GM12892 (cell line): ENCODE measurements at regions not wholly inside any gene's neighbourhood (a gene's known extent, or its start where the extent isn't known, plus 50 kb on each side); places are given as distances from the start of the nearest gene placed in this dataset.

Source experiments
- DNase-seq: peaks from one replicate; pipeline ENCODE4 v3.0.0; 2011; ENCODE audit not compliant: insufficient read length
- FAIRE-seq: peaks from 2 replicates; lab custom pipeline; 2011; peaks lifted over from hg19 to GRCh38; lab: Jason Lieb, UNC
- POLR2A ChIP-seq: IDR thresholded peaks from 2 replicates; pipeline ENCODE4 v1.6.1; 2011; ENCODE audit warnings: low read depth, low read length, control low read depth
- POLR2AphosphoS5 ChIP-seq: IDR thresholded peaks from 2 replicates; pipeline ENCODE4 v1.6.1; 2011; ENCODE audit warnings: low read depth, low read length, control low read depth
- TAF1 ChIP-seq: IDR thresholded peaks from 2 replicates; pipeline ENCODE4 v1.6.1; 2011; ENCODE audit warnings: low read depth, mild to moderate bottlenecking, control low read depth, low read length, borderline replicate concordance

DNA sequence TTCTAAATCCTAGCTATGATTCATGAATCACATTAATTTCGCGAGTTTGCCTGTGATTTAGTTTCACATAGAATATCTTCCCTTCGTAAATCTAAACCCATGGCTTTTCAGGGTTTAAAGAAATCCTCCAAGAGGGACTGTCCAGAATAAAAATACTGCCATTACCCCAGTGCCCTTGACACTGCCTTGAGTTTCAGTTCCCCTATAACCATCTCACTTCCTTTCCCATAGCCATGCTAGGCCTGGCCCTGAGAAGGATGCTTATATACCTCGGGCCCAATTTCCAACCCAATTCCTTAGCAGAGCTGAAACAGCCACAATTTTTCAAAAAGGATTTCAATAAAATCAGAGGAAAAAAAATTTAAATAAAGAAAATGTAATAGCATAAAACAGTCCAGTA lies 697.3 kb downstream of the FRK start:
- FAIRE-seq (no peak), DNase-seq (no peak)
- TF ChIP-seq POLR2AphosphoS5 (no peak), POLR2A (no peak), TAF1 (no peak)

DNA sequence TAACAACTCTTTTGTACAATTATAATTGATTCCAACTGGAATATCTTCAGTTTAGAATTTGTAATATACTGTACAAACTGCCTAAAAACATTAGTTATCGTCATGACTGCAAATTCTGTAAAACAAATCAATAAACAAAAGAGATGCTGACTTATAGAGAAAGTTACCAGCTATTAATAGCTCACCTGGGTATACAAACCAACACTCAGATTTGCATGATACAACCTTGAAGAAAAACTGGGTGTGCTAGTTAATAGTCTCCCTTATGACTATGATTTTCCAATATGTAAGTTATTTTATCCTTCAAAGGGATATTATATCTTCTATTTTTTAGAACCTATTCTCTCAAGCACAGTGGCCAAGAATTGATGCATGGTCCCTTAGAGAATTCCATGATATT lies 698.5 kb downstream of the FRK start:
- DNase-seq = no peak
- FAIRE-seq = no peak
- TF ChIP-seq POLR2A = no peak
- no peak for TF ChIP-seq TAF1
- TF ChIP-seq POLR2AphosphoS5 = no peak

DNA sequence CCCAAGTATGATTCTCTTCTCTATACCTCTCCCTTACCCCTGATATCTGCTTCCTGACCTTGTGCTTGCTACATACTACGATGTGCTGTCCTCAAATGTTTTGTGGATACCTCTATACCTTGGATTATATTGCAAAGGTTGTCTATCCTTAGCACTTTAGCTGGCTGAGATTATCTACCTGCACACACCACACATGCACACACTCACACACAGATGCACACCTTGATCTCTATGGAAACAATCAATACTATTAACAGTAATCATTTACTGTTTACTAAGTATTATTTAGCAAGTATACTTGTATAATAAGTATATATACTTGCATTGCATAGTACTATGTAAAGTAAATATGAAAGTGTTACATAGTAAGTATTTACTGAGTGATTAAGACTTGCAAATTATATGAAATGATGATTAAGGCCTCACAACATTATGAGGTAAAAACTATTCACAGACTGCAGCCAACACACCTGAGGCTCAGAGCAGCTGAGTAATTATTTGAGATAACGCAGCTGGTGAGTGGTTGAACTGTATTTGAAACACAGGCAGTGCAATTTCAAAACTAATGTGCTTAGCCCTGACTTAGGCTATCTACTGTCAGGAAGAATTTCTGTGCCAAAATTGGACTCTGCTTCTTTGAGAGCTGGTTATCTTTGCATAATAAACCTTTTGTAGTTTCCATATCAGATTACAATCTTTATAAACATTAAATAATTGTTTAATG lies 699.9 kb downstream of the FRK start:
- TF ChIP-seq POLR2A = no peak
- TF ChIP-seq TAF1 = no peak
- TF ChIP-seq POLR2AphosphoS5 = no peak
- FAIRE-seq (no peak), DNase-seq (no peak)

DNA sequence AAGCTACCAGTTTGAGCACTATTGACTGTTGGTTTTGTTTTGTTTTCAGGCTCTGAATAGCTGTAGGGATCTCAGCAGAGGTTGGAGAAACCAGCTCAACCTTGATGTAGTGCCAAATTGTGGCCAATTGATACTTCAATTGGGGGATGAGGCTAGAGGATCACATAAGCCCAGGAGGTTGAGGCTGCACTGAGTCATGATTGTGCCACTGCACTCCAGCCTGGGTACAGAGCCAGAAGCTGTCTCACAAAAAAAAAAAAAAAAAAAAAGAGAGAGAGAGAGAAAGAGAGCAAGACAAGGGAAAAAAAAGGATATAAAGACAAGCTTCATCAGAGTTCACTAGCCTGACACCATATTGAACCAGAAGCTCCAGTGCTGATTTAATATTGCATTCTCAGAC lies 702.1 kb downstream of the FRK start:
- TF ChIP-seq POLR2A = no peak
- TF ChIP-seq TAF1 = no peak
- FAIRE-seq (no peak), DNase-seq (no peak)

DNA sequence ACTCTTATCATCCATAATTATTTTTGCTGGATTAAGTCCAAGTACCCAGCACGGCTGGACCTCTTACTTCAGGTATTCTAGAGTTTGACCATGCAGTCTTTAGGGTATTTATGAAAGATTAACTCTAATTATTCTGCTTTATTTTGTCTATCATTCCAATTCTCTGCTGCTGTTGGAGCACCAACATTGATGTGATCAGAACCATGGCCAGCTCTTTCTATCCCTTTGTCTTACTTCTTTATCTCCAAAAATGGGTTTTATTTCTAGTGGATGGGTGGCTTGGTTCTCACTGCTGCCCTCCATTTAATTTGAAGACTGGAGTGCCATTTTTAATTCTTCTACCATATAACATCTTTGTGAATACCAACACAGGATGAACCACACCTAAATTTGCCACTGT lies 704.3 kb downstream of the FRK start:
- DNase-seq (no peak), FAIRE-seq (no peak)
- no peak for TF ChIP-seq POLR2A
- TF ChIP-seq POLR2AphosphoS5 = no peak
- no peak for TF ChIP-seq TAF1

DNA sequence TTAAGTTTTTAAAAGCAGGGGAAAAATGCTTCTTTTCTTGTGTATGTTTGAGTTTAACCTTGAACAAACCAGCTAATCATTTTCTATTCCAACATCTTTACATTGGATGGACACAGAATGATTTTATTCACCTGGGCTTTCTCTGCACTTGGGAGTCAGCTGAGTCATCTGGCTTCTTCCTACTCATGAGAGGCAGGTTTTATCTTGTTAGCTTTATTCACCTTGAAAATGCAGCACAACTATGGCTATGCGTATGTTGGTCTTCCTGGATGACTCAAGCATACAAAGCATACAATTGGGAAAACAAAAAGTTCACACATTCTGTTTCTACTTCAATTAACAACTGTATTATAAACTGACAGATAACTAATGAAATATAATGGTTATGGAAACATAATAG lies 737.7 kb downstream of the FRK start:
- no peak for DNase-seq
- TF ChIP-seq POLR2AphosphoS5 = no peak
- TF ChIP-seq TAF1 = no peak
- TF ChIP-seq POLR2A = no peak
- no peak for FAIRE-seq

DNA sequence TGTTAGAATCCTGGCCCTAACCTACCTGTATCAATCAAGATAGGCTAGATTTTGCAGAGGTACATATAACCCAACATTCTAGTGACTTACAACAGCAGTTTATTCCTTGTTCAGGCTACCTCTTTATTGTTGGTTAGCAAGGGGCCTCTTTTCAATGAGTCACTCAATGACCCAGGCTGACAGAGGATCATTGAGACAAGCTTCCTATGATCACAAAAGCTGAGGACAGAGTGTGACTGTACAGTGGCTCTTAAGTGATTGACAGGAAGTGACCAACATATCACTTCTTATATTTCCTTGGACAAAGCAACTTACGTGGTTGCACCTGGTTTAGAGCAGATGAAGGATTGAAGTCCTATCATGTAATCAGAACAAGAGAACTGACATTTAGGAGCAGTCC lies 740.9 kb downstream of the FRK start:
- no peak for TF ChIP-seq TAF1
- TF ChIP-seq POLR2AphosphoS5 = no peak
- no peak for TF ChIP-seq POLR2A
- DNase-seq (no peak), FAIRE-seq (no peak)

- FAIRE-seq (no peak), DNase-seq (no peak)
- TF ChIP-seq POLR2A = no peak
- no peak for TF ChIP-seq TAF1
- TF ChIP-seq POLR2AphosphoS5 = no peak
Measured at GRCh38 chr6:115310156-115310555, 750.5 kb downstream of the FRK start.

DNA sequence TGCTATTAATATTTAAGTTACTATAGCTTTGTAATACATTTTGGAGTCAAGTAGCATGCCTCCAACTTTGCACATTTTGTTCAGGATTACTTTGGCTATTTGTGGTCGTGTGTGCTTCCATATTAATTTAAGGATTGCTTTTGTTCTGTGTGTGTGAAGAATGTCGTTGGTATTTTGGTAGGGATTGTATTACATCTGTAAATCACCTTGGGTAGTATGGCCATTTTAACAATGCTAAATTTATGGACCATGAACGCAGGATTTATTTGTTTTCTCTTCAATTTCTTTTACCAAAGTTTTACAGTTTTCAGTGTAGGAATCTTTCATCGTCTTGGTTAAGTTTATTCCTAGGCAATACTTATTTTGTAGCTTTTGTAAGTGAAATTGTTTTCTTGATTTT lies 758.0 kb downstream of the FRK start:
- TF ChIP-seq POLR2A = no peak
- no peak for TF ChIP-seq TAF1
- TF ChIP-seq POLR2AphosphoS5 = no peak
- no peak for FAIRE-seq
- no peak for DNase-seq

GRCh38 chr6:115287467-115287866 lies 773.2 kb downstream of the FRK start:
- no peak for FAIRE-seq
- TF ChIP-seq TAF1 (no peak), POLR2A (no peak), POLR2AphosphoS5 (no peak)
- DNase-seq = no peak

- FAIRE-seq (no peak), DNase-seq (no peak)
- TF ChIP-seq POLR2A = no peak
- no peak for TF ChIP-seq TAF1
- TF ChIP-seq POLR2AphosphoS5 = no peak
Measured at GRCh38 chr6:115276881-115277565, 783.7 kb downstream of the FRK start.

- TF ChIP-seq POLR2A = no peak
- no peak for TF ChIP-seq TAF1
- no peak for TF ChIP-seq POLR2AphosphoS5
- FAIRE-seq = no peak
- no peak for DNase-seq
Measured at GRCh38 chr6:115272311-115272710, 788.4 kb downstream of the FRK start.
